SH-SY5Y (cell line): ENCODE measurements at regions not wholly inside any gene's neighbourhood (a gene's known extent, or its start where the extent isn't known, plus 50 kb on each side); places are given as distances from the start of the nearest gene placed in this dataset.

Experiments used
- GATA2 ChIP-seq: IDR thresholded peaks from 2 replicates; pipeline ENCODE4 v1.6.1; 2011; ENCODE audit warnings: mild to moderate bottlenecking, low read depth, low read length
- GATA3 ChIP-seq: IDR thresholded peaks from 2 replicates; pipeline ENCODE4 v1.6.1; 2011; ENCODE audit warnings: low read depth, mild to moderate bottlenecking, low read length, moderate library complexity

- peak; percentile 46; the same call in 1 of the 2 replicates for TF ChIP-seq GATA3
- peak; percentile 72 for TF ChIP-seq GATA2
Observed at GRCh38 chr19:31943778-31944177, 401.6 kb upstream of the ZNF507 start.
